ENCODE measurements at regions not wholly inside any gene's neighbourhood (a gene's known extent, or its start where the extent isn't known, plus 50 kb on each side); places are given as distances from the start of the nearest gene placed in this dataset.

DNA sequence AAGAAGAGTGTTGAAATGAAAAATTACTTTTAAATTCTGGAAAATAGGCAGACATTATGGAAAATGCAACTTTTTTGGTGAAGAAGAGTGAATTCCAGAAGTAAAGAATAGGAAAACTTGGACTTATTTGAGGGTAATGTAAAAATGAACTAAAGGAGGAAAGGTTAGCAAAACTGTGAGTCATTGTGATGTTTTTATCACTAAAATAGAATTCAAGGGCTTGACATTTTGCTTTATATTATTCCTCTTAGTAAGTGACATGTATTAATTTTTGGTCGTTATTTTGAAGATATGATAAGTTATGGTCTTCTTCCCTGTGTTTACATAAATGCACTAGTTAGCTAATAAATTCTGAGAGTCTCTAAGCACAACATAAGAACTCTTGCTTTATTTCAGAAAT is 390.9 kb downstream of the FAT4 start:
- TF ChIP-seq, protein P1, sequence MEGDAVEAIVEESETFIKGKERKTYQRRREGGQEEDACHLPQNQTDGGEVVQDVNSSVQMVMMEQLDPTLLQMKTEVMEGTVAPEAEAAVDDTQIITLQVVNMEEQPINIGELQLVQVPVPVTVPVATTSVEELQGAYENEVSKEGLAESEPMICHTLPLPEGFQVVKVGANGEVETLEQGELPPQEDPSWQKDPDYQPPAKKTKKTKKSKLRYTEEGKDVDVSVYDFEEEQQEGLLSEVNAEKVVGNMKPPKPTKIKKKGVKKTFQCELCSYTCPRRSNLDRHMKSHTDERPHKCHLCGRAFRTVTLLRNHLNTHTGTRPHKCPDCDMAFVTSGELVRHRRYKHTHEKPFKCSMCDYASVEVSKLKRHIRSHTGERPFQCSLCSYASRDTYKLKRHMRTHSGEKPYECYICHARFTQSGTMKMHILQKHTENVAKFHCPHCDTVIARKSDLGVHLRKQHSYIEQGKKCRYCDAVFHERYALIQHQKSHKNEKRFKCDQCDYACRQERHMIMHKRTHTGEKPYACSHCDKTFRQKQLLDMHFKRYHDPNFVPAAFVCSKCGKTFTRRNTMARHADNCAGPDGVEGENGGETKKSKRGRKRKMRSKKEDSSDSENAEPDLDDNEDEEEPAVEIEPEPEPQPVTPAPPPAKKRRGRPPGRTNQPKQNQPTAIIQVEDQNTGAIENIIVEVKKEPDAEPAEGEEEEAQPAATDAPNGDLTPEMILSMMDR (conservative IDR thresholded peaks at IDR 0.05; ENCODE audit: low read length): no peak
- DNase-seq (ENCODE audit: low read depth): no peak
- H3K4me3 ChIP-seq (ENCODE audit: low read length): no peak overlapping the region

DNA sequence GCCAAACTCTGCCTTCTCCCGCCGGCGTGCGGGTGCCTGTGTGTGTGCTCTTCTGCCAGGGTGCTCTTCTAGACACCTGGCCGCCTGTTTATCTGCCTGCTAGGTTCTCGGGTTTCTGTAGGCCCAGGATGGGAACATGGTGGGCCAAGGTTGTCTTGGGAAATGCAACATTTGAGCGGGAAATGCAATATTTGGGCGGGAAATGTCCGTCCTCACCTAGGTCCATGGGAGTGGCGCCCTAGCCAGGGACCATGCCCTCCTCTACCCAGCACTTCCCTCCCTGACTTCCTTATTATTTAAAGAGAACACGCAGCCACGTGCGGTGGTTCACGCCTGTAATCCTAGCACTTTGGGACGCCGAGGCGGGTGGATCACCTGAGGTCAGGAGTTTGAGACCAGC is 392.6 kb downstream of the FAT4 start:
- DNase-seq (ENCODE audit: low read depth): no peak
- TF ChIP-seq, protein P1 (conservative IDR thresholded peaks at IDR 0.05; ENCODE audit: low read length): no peak
- H3K4me3 ChIP-seq (ENCODE audit: low read length): no peak overlapping the region

GRCh38 chr4:125710766-125711165 is 396.0 kb downstream of the FAT4 start:
- no peak overlapping the region for H3K4me3 ChIP-seq (ENCODE audit: low read length)
- TF ChIP-seq, protein P1 (conservative IDR thresholded peaks at IDR 0.05; ENCODE audit: low read length): no peak
- no peak for DNase-seq (ENCODE audit: low read depth)

DNA sequence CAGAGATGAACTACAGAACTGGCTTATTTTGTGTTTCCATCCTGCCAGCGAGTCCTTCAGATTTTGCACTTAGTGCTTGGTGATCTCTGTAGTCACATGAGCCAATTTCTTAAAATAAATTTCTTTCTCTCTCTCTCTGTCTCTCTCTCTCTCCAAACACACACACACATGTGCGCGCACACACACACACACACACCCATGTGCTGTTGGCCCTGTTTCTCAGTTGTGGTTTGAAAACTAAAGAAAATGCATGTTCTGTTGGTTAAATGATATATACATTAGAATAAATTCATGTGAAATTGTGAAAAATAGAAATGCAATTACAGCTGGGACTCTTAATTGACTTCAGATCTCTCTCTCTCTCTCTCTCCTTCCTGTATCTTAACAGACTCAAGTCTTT is 399.3 kb downstream of the FAT4 start:
- TF ChIP-seq, protein P1 (conservative IDR thresholded peaks at IDR 0.05; ENCODE audit: low read length): no peak
- H3K4me3 ChIP-seq (ENCODE audit: low read length): no peak overlapping the region
- DNase-seq (ENCODE audit: low read depth): no peak

DNA sequence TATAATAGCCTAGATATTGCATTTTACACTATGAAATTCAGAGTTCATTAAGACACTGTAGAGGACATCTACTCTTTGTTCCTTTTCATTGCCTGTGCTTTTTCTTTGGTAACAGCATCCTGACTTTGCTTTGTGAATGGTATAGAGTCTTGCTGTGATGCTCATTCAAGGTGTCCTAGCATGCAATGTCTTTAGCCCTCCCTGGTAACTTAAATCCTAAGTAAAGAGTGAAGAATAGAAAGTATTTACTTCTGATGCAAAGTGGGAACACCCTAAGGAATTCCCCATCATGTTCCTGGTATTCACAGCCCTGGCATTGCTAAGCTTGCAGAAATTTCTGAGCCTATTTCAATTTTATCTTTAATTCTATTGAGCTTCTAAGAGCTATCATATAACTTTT is 400.1 kb downstream of the FAT4 start:
- no peak overlapping the region for H3K4me3 ChIP-seq (ENCODE audit: low read length)
- peak; percentile 17 for DNase-seq (ENCODE audit: low read depth)
- TF ChIP-seq, protein P1 (conservative IDR thresholded peaks at IDR 0.05; ENCODE audit: low read length): no peak

- H3K4me3 ChIP-seq (ENCODE audit: low read length): no peak overlapping the region
- TF ChIP-seq, protein P1 (conservative IDR thresholded peaks at IDR 0.05; ENCODE audit: low read length): no peak
- no peak for DNase-seq (ENCODE audit: low read depth)
Measured at GRCh38 chr4:125719987-125720386, 405.2 kb downstream of the FAT4 start.

DNA sequence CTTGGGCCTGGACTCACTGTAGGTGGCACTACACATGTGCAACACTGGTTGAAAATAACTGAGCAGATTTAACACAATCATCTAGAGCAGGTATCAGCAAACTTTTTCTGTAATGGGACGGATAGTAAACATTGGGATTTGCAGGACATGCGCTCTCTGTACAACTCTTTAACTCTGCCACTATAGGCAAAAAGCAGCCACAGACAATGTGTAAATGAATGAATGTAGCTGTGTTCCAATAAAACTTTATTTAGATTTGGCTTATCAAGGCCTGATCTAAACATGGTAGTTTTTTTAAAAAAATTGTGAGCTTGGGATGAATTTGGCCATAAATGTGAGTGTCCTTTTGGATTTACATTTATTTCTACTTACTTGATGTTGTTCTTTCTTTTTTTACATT is 407.3 kb downstream of the FAT4 start:
- TF ChIP-seq, protein P1 (conservative IDR thresholded peaks at IDR 0.05; ENCODE audit: low read length): no peak
- no peak for DNase-seq (ENCODE audit: low read depth)
- H3K4me3 ChIP-seq (ENCODE audit: low read length): no peak overlapping the region
